HG03439 (cell line): ENCODE measurements at regions not wholly inside any gene's neighbourhood (a gene's known extent, or its start where the extent isn't known, plus 50 kb on each side); places are given as distances from the start of the nearest gene placed in this dataset.

Experiments
- ATAC-seq: cut with Tn5 transposase; IDR thresholded peaks from one replicate; pipeline ENCODE4 v1.9.1; 2021; ENCODE audit warnings: mild to moderate bottlenecking, moderate library complexity; ENCODE audit not compliant: unreplicated experiment

GRCh38 chr13:82740442-82740841, 1141.8 kb downstream of the SLITRK1 start:
- no peak for ATAC-seq

- ATAC-seq: no peak
These were observed 1142.4 kb downstream of the SLITRK1 start for GRCh38 chr13:82739881-82740280.

GRCh38 chr13:82729401-82729800, 1152.9 kb downstream of the SLITRK1 start:
- ATAC-seq: no peak

GRCh38 chr13:82720986-82721385, 1161.3 kb downstream of the SLITRK1 start:
- ATAC-seq: no peak

GRCh38 chr13:82719987-82720386, 1162.3 kb downstream of the SLITRK1 start:
- no peak for ATAC-seq

- no peak for ATAC-seq
These were observed 1165.0 kb downstream of the SLITRK1 start for GRCh38 chr13:82717249-82717648.

GRCh38 chr13:82713687-82714405, 1168.4 kb downstream of the SLITRK1 start:
- ATAC-seq: no peak

- no peak for ATAC-seq
These were observed 1179.8 kb downstream of the SLITRK1 start for GRCh38 chr13:82702513-82702912.

- no peak for ATAC-seq
These were observed 1181.3 kb downstream of the SLITRK1 start for GRCh38 chr13:82701020-82701419.

GRCh38 chr13:82698941-82699340, 1183.3 kb downstream of the SLITRK1 start:
- ATAC-seq: no peak

GRCh38 chr13:82698383-82698782, 1183.9 kb downstream of the SLITRK1 start:
- ATAC-seq: no peak

- no peak for ATAC-seq
These were observed 1188.7 kb downstream of the SLITRK1 start for GRCh38 chr13:82693607-82694006.

- peak; percentile 90 for ATAC-seq
These were observed 1193.8 kb downstream of the SLITRK1 start for GRCh38 chr13:82688400-82688994.

GRCh38 chr13:82687884-82688283, 1194.4 kb downstream of the SLITRK1 start:
- no peak for ATAC-seq

- no peak for ATAC-seq
These were observed 1200.7 kb downstream of the SLITRK1 start for GRCh38 chr13:82681535-82681934.

GRCh38 chr13:82678052-82678451, 1204.2 kb downstream of the SLITRK1 start:
- no peak for ATAC-seq

- no peak for ATAC-seq
These were observed 1207.2 kb downstream of the SLITRK1 start for GRCh38 chr13:82675024-82675423.

- no peak for ATAC-seq
These were observed 1207.7 kb downstream of the SLITRK1 start for GRCh38 chr13:82674546-82674945.

- no peak for ATAC-seq
These were observed 1210.0 kb downstream of the SLITRK1 start for GRCh38 chr13:82672248-82672647.

- no peak for ATAC-seq
These were observed 1218.1 kb downstream of the SLITRK1 start for GRCh38 chr13:82664183-82664582.

GRCh38 chr13:82661126-82661525, 1221.1 kb downstream of the SLITRK1 start:
- ATAC-seq: no peak

GRCh38 chr13:82658811-82659210, 1223.5 kb downstream of the SLITRK1 start:
- no peak for ATAC-seq

- ATAC-seq: no peak
These were observed 1224.8 kb downstream of the SLITRK1 start for GRCh38 chr13:82657471-82657870.
